K562 (cell line): ENCODE measurements at regions not wholly inside any gene's neighbourhood (a gene's known extent, or its start where the extent isn't known, plus 50 kb on each side); places are given as distances from the start of the nearest gene placed in this dataset.
A peak's percentile ranks its signal among the peaks of the same experiment; 100 is the strongest.

Experiments
- ATAC-seq: fragments of 200-7000 bp; cut with Tn5 transposase; 3 replicates; pipeline ENCODE4 v1.9.1; 2020; ENCODE audit warnings: moderate library complexity
- BruUV-seq: library from RNA; stranded (reverse); fragments of 400-500 nt; replicated peaks from 2 replicates; lab custom pipeline; 2021; lab: Mats Ljungman, UMichigan
- CTCF ChIA-PET: fragments of 300-600 bp; formaldehyde crosslinking; extraction: SDS; loops from one replicate; lab custom pipeline; 2021; ENCODE audit warnings: low intra/inter-chr PET ratio; lab: Yijun Ruan, JAX
- POLR2A ChIA-PET: fragments of 300-600, 350-650 bp; sonication (Branson Sonifier 250); formaldehyde crosslinking; extraction: SDS; loops from one replicate; lab custom pipeline; 2021; ENCODE audit warnings: antibody characterized with exemption, inconsistent platforms; lab: Yijun Ruan, JAX
- DNase-seq, 4 experiments: peaks; one replicate each; pipeline versions ENCODE4 v3.0.0 to v3.0.0-alpha.2; 2011 to 2018; ENCODE audit warnings: low spot score in 3 of 4, mixed read lengths in 3 of 4; ENCODE audit errors: extremely low read depth in 1 of 4
- FAIRE-seq: peaks from 2 replicates; lab custom pipeline; 2011; peaks lifted over from hg19 to GRCh38; lab: Jason Lieb, UNC
- H2AFZ ChIP-seq: 2 replicates; pipeline ENCODE4 v1.6.0; 2011; ENCODE audit warnings: low read depth, low read length, control low read depth, inconsistent platforms
- H3K27ac ChIP-seq: fragments of 200-600 bp; 3 replicates; pipeline ENCODE4 v1.8.0; 2011; ENCODE audit warnings: low read depth, mild to moderate bottlenecking, control low read depth, inconsistent platforms, low read length, moderate library complexity, mixed read lengths; ENCODE audit errors: extremely low read depth
- H3K27me3 ChIP-seq, 2 experiments: fragments of 300-600 bp in 1 of 2; 2 replicates in 1 of 2; 3 replicates in 1 of 2; pipeline versions ENCODE4 v1.6.0 to v1.8.0; 2011; ENCODE audit warnings: inconsistent platforms in 2 of 2, low read length in 2 of 2, mild to moderate bottlenecking in 1 of 2, mixed read lengths in 1 of 2, moderate library complexity in 1 of 2; ENCODE audit not compliant: control insufficient read depth in 2 of 2, insufficient read depth in 2 of 2
- H3K36me3 ChIP-seq: fragments of 300-600 bp; 3 replicates; pipeline ENCODE4 v1.8.0; 2011; ENCODE audit warnings: mild to moderate bottlenecking, low read length, inconsistent platforms; ENCODE audit not compliant: control insufficient read depth, insufficient read depth
- H3K4me1 ChIP-seq, 2 experiments: fragments of 200-600 bp in 1 of 2; replicated peaks in 1 of 2; 2 replicates in 1 of 2; 3 replicates in 1 of 2; pipeline versions ENCODE4 v1.5.1 to v1.8.0; 2011; ENCODE audit warnings: inconsistent platforms in 2 of 2, low read length in 2 of 2, mild to moderate bottlenecking in 1 of 2, mixed read lengths in 1 of 2, moderate library complexity in 1 of 2; ENCODE audit not compliant: control insufficient read depth in 2 of 2, insufficient read depth in 2 of 2
- H3K4me2 ChIP-seq: 2 replicates; pipeline ENCODE4 v1.6.1; 2011; ENCODE audit warnings: low read length, control low read depth, inconsistent platforms, mixed read lengths; ENCODE audit not compliant: insufficient read depth
- H3K4me3 ChIP-seq: fragments of 200-600 bp; sonication (generic), shearing (Covaris generic); 2 replicates; pipeline ENCODE4 v1.5.1; 2016; ENCODE audit warnings: control low read depth, inconsistent platforms
- H3K79me2 ChIP-seq: fragments of 200-600 bp; 3 replicates; pipeline ENCODE4 v1.8.0; 2011; ENCODE audit warnings: low read length, inconsistent platforms; ENCODE audit not compliant: control insufficient read depth, insufficient read depth
- H3K9ac ChIP-seq, 2 experiments: 2 replicates each; pipeline versions ENCODE4 v1.6.0 to v1.6.1; 2011; ENCODE audit warnings: low read depth in 2 of 2, low read length in 2 of 2, control low read depth in 1 of 2, inconsistent platforms in 1 of 2, mild to moderate bottlenecking in 1 of 2, mixed read lengths in 1 of 2; ENCODE audit not compliant: insufficient read depth in 1 of 2
- H3K9me1 ChIP-seq: one replicate; pipeline ENCODE4 v1.6.0; 2011; ENCODE audit warnings: inconsistent platforms, mild to moderate bottlenecking, low read length, moderate library complexity; ENCODE audit not compliant: control insufficient read depth, insufficient read depth
- H3K9me3 ChIP-seq: replicated peaks from 2 replicates; pipeline ENCODE4 v1.5.1; 2011; ENCODE audit warnings: low read depth, low read length, inconsistent platforms; ENCODE audit not compliant: control insufficient read depth, insufficient read depth
- H4K20me1 ChIP-seq: replicated peaks from 2 replicates; pipeline ENCODE4 v1.6.1; 2011; ENCODE audit warnings: low read length, inconsistent platforms, mixed read lengths; ENCODE audit not compliant: control insufficient read depth, insufficient read depth
- ATF7 ChIP-seq: fragments of 450-650 bp; IDR thresholded peaks from 2 replicates; pipeline ENCODE4 v1.7.1; 2014; ENCODE audit warnings: mild to moderate bottlenecking, moderate library complexity
- CTBP1 ChIP-seq: fragments of 450-650 bp; IDR thresholded peaks from 2 replicates; pipeline ENCODE4 v1.6.1; 2016; ENCODE audit warnings: borderline replicate concordance
- HCFC1 ChIP-seq: IDR thresholded peaks from 2 replicates; pipeline ENCODE4 v1.6.1; 2012; ENCODE audit warnings: low read depth, low read length, improper control_type of control experiment
- IRF1 ChIP-seq: sonication (generic); formaldehyde crosslinking; IDR thresholded peaks from 2 replicates; pipeline ENCODE4 v1.8.0; 2022; ENCODE audit warnings: missing genetic modification reagents, mild to moderate bottlenecking, borderline replicate concordance
- KDM1A ChIP-seq, 2 experiments: fragments of 450-650 bp; IDR thresholded peaks; 2 replicates each; pipeline ENCODE4 v1.6.1; 2016; ENCODE audit warnings: mild to moderate bottlenecking in 2 of 2
- PPARD ChIP-seq: fragments of 250-450 bp; sonication (Bioruptor Pico); IDR thresholded peaks from 2 replicates; pipeline ENCODE4 v1.8.0; 2022; ENCODE audit warnings: inconsistent platforms, mild to moderate bottlenecking, moderate library complexity
- RBM25 ChIP-seq: fragments of 200-400 bp; formaldehyde crosslinking; IDR thresholded peaks from 2 replicates; pipeline ENCODE4 v1.6.1; 2018; ENCODE audit warnings: low read length, low read depth, moderate library complexity; ENCODE audit not compliant: severe bottlenecking
- SAFB ChIP-seq: fragments of 200-400 bp; formaldehyde crosslinking; IDR thresholded peaks from 2 replicates; pipeline ENCODE4 v1.6.1; 2017; ENCODE audit warnings: low read depth, low read length, borderline replicate concordance
- ZBTB40 ChIP-seq, 2 experiments: fragments of 450-650 bp in 1 of 2; sonication (generic) in 1 of 2; formaldehyde crosslinking in 1 of 2; IDR thresholded peaks; 2 replicates each; pipeline versions ENCODE4 v1.7.1 to v1.9.0; 2016 to 2022; ENCODE audit warnings: inconsistent platforms in 1 of 2, mild to moderate bottlenecking in 1 of 2, missing genetic modification reagents in 1 of 2
- ZNF277 ChIP-seq: fragments of 250-450 bp; sonication (Bioruptor Pico); IDR thresholded peaks from 2 replicates; pipeline ENCODE4 v1.8.0; 2022; ENCODE audit warnings: inconsistent platforms, mild to moderate bottlenecking, moderate library complexity, borderline replicate concordance
- WGBS: fragments of 100-300 bp; shearing (Covaris generic); methylation state at CpG from one replicate; pipeline ENCODE4 v1.1.6; 2016; ENCODE audit warnings: low coverage, mixed read lengths; ENCODE audit not compliant: insufficient coverage; ENCODE audit errors: missing lambda C conversion rate; 5-methylcytosine and 5-hydroxymethylcytosine counted together
- in situ Hi-C: fragments of 300-500 bp; cut with MboI; formaldehyde crosslinking; loops from 4 replicates; pipeline ENCODE4 v1.15.0; 2018; ENCODE audit warnings: inconsistent platforms, mixed read lengths
- intact Hi-C: fragments of 100-400 bp; cut with micrococcal nuclease; formaldehyde crosslinking; loops from 2 replicates; pipeline ENCODE4 v1.14.2; 2022
- TF ChIP-seq, protein P1 (sequence below): fragments of 250-450 bp; sonication (Bioruptor Pico); IDR thresholded peaks from 2 replicates; pipeline ENCODE4 v1.8.0; 2021; ENCODE audit warnings: borderline replicate concordance, mild to moderate bottlenecking, moderate library complexity; ENCODE audit not compliant: poor library complexity, severe bottlenecking

- Histone ChIP-seq H3K9me1 (no peaks in the 10 kb centered on the region), H3K27ac (no peak overlapping the region), H4K20me1 (no peaks in the 10 kb centered on the region), H3K4me1 (no peaks in the 10 kb centered on the region), H3K4me3 (no peak overlapping the region), H3K4me2 (no peak overlapping the region), H3K79me2 (no peaks in the 10 kb centered on the region), H2AFZ (no peak overlapping the region), H3K9ac (no peak overlapping the region), H3K36me3 (no peaks in the 10 kb centered on the region), H3K9me3 (no peaks in the 10 kb centered on the region), H3K27me3 (peaks cover 3 to 6% of the 10 kb centered on the region in 2 experiments; a peak in 2 of 5 replicates)
- 3% methylated on average over 4 of the region's 4 CpGs for WGBS
- in situ Hi-C loops, result no loop called here
- no TSS peak for BruUV-seq
- DNase-seq (no peak), FAIRE-seq (no peak), ATAC-seq (no peak)
- ChIA-PET CTCF (no interaction called here), POLR2A (no interaction called here)
- intact Hi-C loops, result no loop called here
- no peak for TF ChIP-seq ZBTB40 (IDR thresholded peaks at IDR 0.05)
- no peak for TF ChIP-seq ZBTB40 (CRISPR knock-in tag; IDR thresholded peaks at IDR 0.05)
- TF ChIP-seq, protein P1, sequence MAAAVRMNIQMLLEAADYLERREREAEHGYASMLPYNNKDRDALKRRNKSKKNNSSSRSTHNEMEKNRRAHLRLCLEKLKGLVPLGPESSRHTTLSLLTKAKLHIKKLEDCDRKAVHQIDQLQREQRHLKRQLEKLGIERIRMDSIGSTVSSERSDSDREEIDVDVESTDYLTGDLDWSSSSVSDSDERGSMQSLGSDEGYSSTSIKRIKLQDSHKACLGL (CRISPR knock-in tag), result no peak
- TF ChIP-seq KDM1A (IDR thresholded peaks at IDR 0.05), result 0 out of 4 replicates have a peak, but pooled peaks of 1 of the 2 experiments have one; percentile 22
- no peak for TF ChIP-seq ATF7
- TF ChIP-seq CTBP1, result 0 out of 2 replicates have a peak, but pooled peaks have one; percentile 46
- no peak for TF ChIP-seq SAFB
- no peak for TF ChIP-seq PPARD (CRISPR knock-in tag)
- TF ChIP-seq RBM25, result no peak
- no peak for TF ChIP-seq IRF1 (CRISPR knock-in tag)
- TF ChIP-seq HCFC1, result no peak
- no peak for TF ChIP-seq ZNF277
Observed at GRCh38 chr20:39103305-39103704, 141.2 kb downstream of the DHX35 start.
